Nucleus accumbens (tissue), 56 donors: ENCODE measurements at regions not wholly inside any gene's neighbourhood (a gene's known extent, or its start where the extent isn't known, plus 50 kb on each side); places are given as distances from the start of the nearest gene placed in this dataset.
"Not testable (repeated sequence)": the region's sequence is repeated elsewhere in the genome, so short reads cannot be mapped to it uniquely, and the experiment has no call there.

Experiments used
- DNase-seq, 56 donors: peaks; one replicate each; lab custom pipeline; 2025; lab: John Stamatoyannopoulos, UW

- no peak for DNase-seq
Measured at GRCh38 chr11:50088231-50088630, 55.6 kb downstream of the OR4C45 start.

- DNase-seq = no peak
Measured at GRCh38 chr11:50098186-50098725, 65.6 kb downstream of the OR4C45 start.

- DNase-seq = no peak
Measured at GRCh38 chr11:50102916-50103315, 70.2 kb downstream of the OR4C45 start.

- not testable (repeated sequence) for DNase-seq
Measured at GRCh38 chr11:50140686-50141085, 108.0 kb downstream of the OR4C45 start.

GRCh38 chr11:50146308-50146707 is 113.6 kb downstream of the OR4C45 start:
- not testable (repeated sequence) for DNase-seq

GRCh38 chr11:50147946-50148345 is 115.3 kb downstream of the OR4C45 start:
- DNase-seq = not testable (repeated sequence)

- no peak for DNase-seq
Measured at GRCh38 chr11:50155508-50155907, 122.8 kb downstream of the OR4C45 start.

- no peak for DNase-seq
Measured at GRCh38 chr11:50164050-50164449, 131.4 kb downstream of the OR4C45 start.

GRCh38 chr11:50169634-50170033 is 137.0 kb downstream of the OR4C45 start:
- DNase-seq = no peak

GRCh38 chr11:50170115-50170514 is 137.4 kb downstream of the OR4C45 start:
- DNase-seq = no peak

GRCh38 chr11:50174189-50174588 is 141.5 kb downstream of the OR4C45 start:
- no peak for DNase-seq

- no peak for DNase-seq
Measured at GRCh38 chr11:50174975-50175374, 142.3 kb downstream of the OR4C45 start.

GRCh38 chr11:50178737-50179136 is 146.1 kb downstream of the OR4C45 start:
- no peak for DNase-seq

- DNase-seq = no peak
Measured at GRCh38 chr11:50181334-50181733, 148.7 kb downstream of the OR4C45 start.

GRCh38 chr11:50182486-50182885 is 149.8 kb downstream of the OR4C45 start:
- peak in 8 of 56 donors; percentile 3 to 29 (median 4) for DNase-seq

GRCh38 chr11:50183170-50183569 is 150.5 kb downstream of the OR4C45 start:
- not testable (repeated sequence) for DNase-seq

- no peak for DNase-seq
Measured at GRCh38 chr11:50186146-50186545, 153.5 kb downstream of the OR4C45 start.

GRCh38 chr11:50187220-50187619 is 154.5 kb downstream of the OR4C45 start:
- no peak for DNase-seq

GRCh38 chr11:50188040-50188439 is 155.4 kb downstream of the OR4C45 start:
- DNase-seq = no peak

- no peak for DNase-seq
Measured at GRCh38 chr11:50192743-50193142, 160.1 kb downstream of the OR4C45 start.

GRCh38 chr11:50214376-50214775 is 181.7 kb downstream of the OR4C45 start:
- DNase-seq = no peak

- no peak for DNase-seq
Measured at GRCh38 chr11:50220651-50221050, 188.0 kb downstream of the OR4C45 start.

GRCh38 chr11:50238368-50238767 is 205.7 kb downstream of the OR4C45 start:
- not testable (repeated sequence) for DNase-seq
